H1 (cell line): ENCODE measurements at regions not wholly inside any gene's neighbourhood (a gene's known extent, or its start where the extent isn't known, plus 50 kb on each side); places are given as distances from the start of the nearest gene placed in this dataset.
"Not testable (repeated sequence)": the region's sequence is repeated elsewhere in the genome, so short reads cannot be mapped to it uniquely, and the experiment has no call there.

Experiments used
- CTCF ChIA-PET: fragments of 300-600 bp; sonication (Branson Sonifier 250); formaldehyde crosslinking; loops from one replicate; lab custom pipeline; 2021; ENCODE audit not compliant: partially characterized antibody; lab: Charles Lee
- POLR2A ChIA-PET: fragments of 300-600 bp; sonication (Branson Sonifier 250); formaldehyde crosslinking; loops from one replicate; lab custom pipeline; 2021; ENCODE audit warnings: inconsistent platforms; ENCODE audit not compliant: partially characterized antibody; lab: Charles Lee
- DNase-seq, 2 experiments: peaks; one replicate each; pipeline versions ENCODE4 v3.0.0 to v3.0.0-alpha.2; 2010 to 2022; ENCODE audit warnings: low spot score in 2 of 2, low read depth in 1 of 2, mixed read lengths in 1 of 2
- FAIRE-seq: peaks from 2 replicates; lab custom pipeline; 2011; peaks lifted over from hg19 to GRCh38; lab: Jason Lieb, UNC
- H2AFZ ChIP-seq: 2 replicates; pipeline ENCODE4 v1.8.1; 2012; ENCODE audit warnings: low read length, inconsistent platforms
- H2AK5ac ChIP-seq: 2 replicates; pipeline ENCODE4 v1.6.1; 2013; ENCODE audit warnings: low read depth, low read length
- H2BK120ac ChIP-seq: replicated peaks from 2 replicates; pipeline ENCODE3; 2013; ENCODE audit warnings: low read depth, low read length, inconsistent platforms
- H2BK12ac ChIP-seq: 2 replicates; pipeline ENCODE4 v1.6.1; 2013; ENCODE audit warnings: low read depth, low read length
- H2BK15ac ChIP-seq: 2 replicates; pipeline ENCODE4 v1.6.1; 2013; ENCODE audit warnings: low read length
- H2BK20ac ChIP-seq: 2 replicates; pipeline ENCODE4 v1.6.1; 2013; ENCODE audit warnings: low read length
- H2BK5ac ChIP-seq: 2 replicates; pipeline ENCODE4 v1.6.1; 2013; ENCODE audit warnings: low read depth, low read length
- H3K14ac ChIP-seq: 2 replicates; pipeline ENCODE4 v1.6.1; 2013; ENCODE audit warnings: inconsistent platforms; ENCODE audit not compliant: insufficient read length
- H3K18ac ChIP-seq: 2 replicates; pipeline ENCODE4 v1.6.1; 2013; ENCODE audit warnings: low read length; ENCODE audit errors: extremely low read depth
- H3K23ac ChIP-seq: 2 replicates; pipeline ENCODE4 v1.6.1; 2013; ENCODE audit warnings: inconsistent platforms; ENCODE audit not compliant: insufficient read length
- H3K23me2 ChIP-seq: 2 replicates; pipeline ENCODE4 v1.6.1; 2013; ENCODE audit warnings: low read depth, low read length
- H3K27ac ChIP-seq: 2 replicates; pipeline ENCODE4 v1.6.1; 2011; ENCODE audit warnings: low read depth, low read length, inconsistent platforms
- H3K27me3 ChIP-seq, 4 experiments: replicated peaks in 1 of 4; 1 replicate in 1 of 4; 2 replicates in 3 of 4; pipeline versions ENCODE4 v1.6.1 to v1.8.1; 2011 to 2013; ENCODE audit warnings: low read length in 3 of 4, mild to moderate bottlenecking in 3 of 4, inconsistent platforms in 2 of 4, mixed read lengths in 2 of 4, moderate library complexity in 1 of 4; ENCODE audit not compliant: control insufficient read depth in 3 of 4, insufficient read depth in 3 of 4; ENCODE audit errors: extremely low read depth in 1 of 4
- H3K36me3 ChIP-seq, 4 experiments: 2 replicates each; pipeline versions ENCODE4 v1.6.1 to v1.8.1; 2011 to 2013; ENCODE audit warnings: mild to moderate bottlenecking in 4 of 4, low read length in 3 of 4, moderate library complexity in 2 of 4, control low read depth in 1 of 4, inconsistent platforms in 1 of 4; ENCODE audit not compliant: insufficient read depth in 4 of 4, control insufficient read depth in 2 of 4
- H3K4ac ChIP-seq: replicated peaks from 2 replicates; pipeline ENCODE3; 2013; ENCODE audit warnings: low read length, low read depth, mixed read lengths, inconsistent platforms; ENCODE audit not compliant: insufficient read length
- H3K4me1 ChIP-seq, 4 experiments: replicated peaks in 1 of 4; 1 replicate in 1 of 4; 2 replicates in 3 of 4; pipeline versions ENCODE4 v1.6.1 to v1.8.1; 2011 to 2013; ENCODE audit warnings: low read length in 3 of 4, inconsistent platforms in 2 of 4, mixed read lengths in 1 of 4; ENCODE audit not compliant: insufficient read depth in 4 of 4, control insufficient read depth in 3 of 4
- H3K4me2 ChIP-seq, 2 experiments: 2 replicates each; pipeline versions ENCODE4 v1.6.1 to v1.8.1; 2011 to 2013; ENCODE audit warnings: low read depth in 2 of 2, low read length in 2 of 2, control low read depth in 1 of 2, inconsistent platforms in 1 of 2, mild to moderate bottlenecking in 1 of 2; ENCODE audit not compliant: insufficient read depth in 1 of 2
- H3K4me3 ChIP-seq, 4 experiments: fragments of 200-600, 300-600 bp in 1 of 4; sonication (generic), shearing (Covaris generic), sonication (Bioruptor Twin) in 1 of 4; 2 replicates each; pipeline versions ENCODE4 v1.5.1 to v1.8.1; 2011 to 2016; ENCODE audit warnings: low read length in 4 of 4, low read depth in 3 of 4, control low read depth in 2 of 4, inconsistent platforms in 2 of 4, mild to moderate bottlenecking in 2 of 4, mixed read lengths in 1 of 4, moderate library complexity in 1 of 4; ENCODE audit not compliant: insufficient read depth in 2 of 4; ENCODE audit errors: extremely low read depth in 1 of 4
- H3K56ac ChIP-seq: replicated peaks from 2 replicates; pipeline ENCODE3; 2013; ENCODE audit warnings: low read depth, mild to moderate bottlenecking, mixed read lengths, low read length, inconsistent platforms; ENCODE audit not compliant: insufficient read length
- H3K79me1 ChIP-seq: 2 replicates; pipeline ENCODE4 v1.6.1; 2013; ENCODE audit warnings: low read depth, low read length, control low read depth
- H3K79me2 ChIP-seq, 2 experiments: 2 replicates each; pipeline versions ENCODE4 v1.6.1 to v1.8.1; 2012 to 2013; ENCODE audit warnings: low read length in 2 of 2, mild to moderate bottlenecking in 2 of 2, inconsistent platforms in 1 of 2; ENCODE audit not compliant: insufficient read depth in 2 of 2, control insufficient read depth in 1 of 2
- H3K9ac ChIP-seq, 4 experiments: replicated peaks in 1 of 4; 1 replicate in 1 of 4; 2 replicates in 3 of 4; pipeline versions ENCODE4 v1.6.1 to v1.8.1; 2011 to 2013; ENCODE audit warnings: low read depth in 3 of 4, low read length in 3 of 4, control low read depth in 2 of 4, mild to moderate bottlenecking in 2 of 4, moderate library complexity in 2 of 4, inconsistent platforms in 1 of 4; ENCODE audit errors: extremely low read depth in 1 of 4
- H3K9me3 ChIP-seq, 2 experiments: 2 replicates each; pipeline versions ENCODE4 v1.6.1 to v1.8.1; 2012 to 2013; ENCODE audit warnings: mild to moderate bottlenecking in 2 of 2, moderate library complexity in 2 of 2, control low read depth in 1 of 2, inconsistent platforms in 1 of 2, low read depth in 1 of 2, low read length in 1 of 2, mixed read lengths in 1 of 2; ENCODE audit not compliant: insufficient read depth in 2 of 2
- H4K20me1 ChIP-seq, 2 experiments: replicated peaks in 1 of 2; 2 replicates each; pipeline versions ENCODE3 to v1.8.1; 2011 to 2013; ENCODE audit warnings: inconsistent platforms in 2 of 2, low read length in 2 of 2, mild to moderate bottlenecking in 1 of 2; ENCODE audit not compliant: insufficient read depth in 2 of 2, control insufficient read depth in 1 of 2
- H4K5ac ChIP-seq: 2 replicates; pipeline ENCODE4 v1.6.1; 2013; ENCODE audit warnings: low read length, low read depth, mixed read lengths, inconsistent platforms; ENCODE audit not compliant: insufficient read length
- H4K8ac ChIP-seq: 2 replicates; pipeline ENCODE4 v1.8.0; 2013; ENCODE audit warnings: mild to moderate bottlenecking, moderate library complexity, low read length, inconsistent platforms; ENCODE audit not compliant: insufficient read depth; ENCODE audit errors: extremely low read depth
- H4K91ac ChIP-seq: replicated peaks from 2 replicates; pipeline ENCODE3; 2013; ENCODE audit warnings: low read length, mixed read lengths, inconsistent platforms; ENCODE audit not compliant: insufficient read length
- WGBS, 2 experiments: shearing (Covaris generic) in 1 of 2; methylation state at CpG; one replicate each; pipeline versions ENCODE4 v1.1.6 to v1.1.7; 2013 to 2015; ENCODE audit warnings: low lambda C conversion rate in 2 of 2, mixed read lengths in 2 of 2, inconsistent platforms in 1 of 2, low coverage in 1 of 2, missing lambda C conversion rate in 1 of 2; ENCODE audit not compliant: insufficient replicate concordance in 2 of 2, insufficient coverage in 1 of 2, insufficient read length in 1 of 2; ENCODE audit errors: extremely low coverage in 1 of 2, missing lambda C conversion rate in 1 of 2; 5-methylcytosine and 5-hydroxymethylcytosine counted together

GRCh38 chr22:22733006-22733405, 88.6 kb downstream of the GGTLC2 start:
- H2BK15ac ChIP-seq, H3K4ac ChIP-seq, H3K23me2 ChIP-seq, H3K4me1 ChIP-seq, H4K91ac ChIP-seq, POLR2A ChIA-PET, H4K8ac ChIP-seq, FAIRE-seq, H3K4me3 ChIP-seq, H3K79me1 ChIP-seq, H3K4me2 ChIP-seq, H2BK12ac ChIP-seq, DNase-seq, H3K79me2 ChIP-seq, H3K23ac ChIP-seq, H2BK120ac ChIP-seq, H3K36me3 ChIP-seq, H2BK5ac ChIP-seq, CTCF ChIA-PET, H4K20me1 ChIP-seq, H4K5ac ChIP-seq, H2BK20ac ChIP-seq, H2AFZ ChIP-seq, H3K9ac ChIP-seq, H3K27ac ChIP-seq, H3K18ac ChIP-seq, H2AK5ac ChIP-seq, H3K56ac ChIP-seq, H3K14ac ChIP-seq: not testable (repeated sequence)
- 54% methylated on average over 2 of the region's 2 CpGs; no CpG with 5 or more reads in 1 of the 2 experiments for WGBS, 2 experiments
- peaks cover 11 to 47% of the 10 kb centered on the region in 2 experiments; a peak in 3 of 4 replicates for H3K9me3 ChIP-seq
- peaks cover 3 to 35% (median 22%) of the 10 kb centered on the region in 4 experiments; a peak in 6 of 7 replicates for H3K27me3 ChIP-seq
